GM23248 (cell line): ENCODE measurements at regions not wholly inside any gene's neighbourhood (a gene's known extent, or its start where the extent isn't known, plus 50 kb on each side); places are given as distances from the start of the nearest gene placed in this dataset.

Source experiments
- EZH2 ChIP-seq: fragments of 200-600 bp; sonication (generic); IDR thresholded peaks from 2 replicates; pipeline ENCODE4 v1.6.1; 2018; ENCODE audit warnings: antibody characterized with exemption, mild to moderate bottlenecking; ENCODE audit not compliant: insufficient read depth, poor library complexity, severe bottlenecking
- EZH2phosphoT487 ChIP-seq: fragments of 200-600 bp; sonication (generic); IDR thresholded peaks from 2 replicates; pipeline ENCODE4 v1.6.1; 2018; ENCODE audit warnings: antibody characterized with exemption, moderate library complexity, mild to moderate bottlenecking, low read depth; ENCODE audit not compliant: insufficient read depth

GRCh38 chr4:43842594-43842993, 606.0 kb downstream of the KCTD8 start:
- TF ChIP-seq EZH2phosphoT487 (no peak), EZH2 (no peak)
